GM10266 (cell line): ENCODE measurements at regions not wholly inside any gene's neighbourhood (a gene's known extent, or its start where the extent isn't known, plus 50 kb on each side); places are given as distances from the start of the nearest gene placed in this dataset.
"Not testable (repeated sequence)": the region's sequence is repeated elsewhere in the genome, so short reads cannot be mapped to it uniquely, and the experiment has no call there.

Experiments
- DNase-seq: peaks from one replicate; pipeline ENCODE4 v3.0.0; 2012; ENCODE audit errors: extremely low spot score
- TF ChIP-seq, protein P1 (sequence below): IDR thresholded peaks from 2 replicates; pipeline ENCODE4 v1.5.1; 2012; ENCODE audit warnings: mild to moderate bottlenecking, low read depth; ENCODE audit not compliant: control insufficient read depth, insufficient read depth; ENCODE audit errors: missing control alignments

DNA sequence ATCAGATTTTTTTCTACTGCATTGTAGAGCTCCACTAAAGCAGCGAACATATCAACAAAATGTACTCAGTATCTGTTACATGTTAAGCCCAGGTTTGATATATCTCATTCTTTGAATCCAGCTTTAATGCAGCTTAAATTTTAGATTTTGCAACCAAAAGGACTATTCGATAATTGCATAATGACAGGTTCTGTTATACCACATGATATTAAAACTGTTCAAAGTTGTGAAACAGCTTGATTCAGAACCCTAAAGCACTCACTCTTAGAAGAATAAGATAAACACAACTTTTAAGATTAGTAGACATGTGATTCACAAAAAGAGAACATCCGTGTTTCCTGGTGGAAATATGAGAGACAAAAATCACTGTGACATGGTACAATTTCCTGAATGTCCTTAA, 427.9 kb downstream of the CDH11 start:
- no peak for DNase-seq
- TF ChIP-seq, protein P1, sequence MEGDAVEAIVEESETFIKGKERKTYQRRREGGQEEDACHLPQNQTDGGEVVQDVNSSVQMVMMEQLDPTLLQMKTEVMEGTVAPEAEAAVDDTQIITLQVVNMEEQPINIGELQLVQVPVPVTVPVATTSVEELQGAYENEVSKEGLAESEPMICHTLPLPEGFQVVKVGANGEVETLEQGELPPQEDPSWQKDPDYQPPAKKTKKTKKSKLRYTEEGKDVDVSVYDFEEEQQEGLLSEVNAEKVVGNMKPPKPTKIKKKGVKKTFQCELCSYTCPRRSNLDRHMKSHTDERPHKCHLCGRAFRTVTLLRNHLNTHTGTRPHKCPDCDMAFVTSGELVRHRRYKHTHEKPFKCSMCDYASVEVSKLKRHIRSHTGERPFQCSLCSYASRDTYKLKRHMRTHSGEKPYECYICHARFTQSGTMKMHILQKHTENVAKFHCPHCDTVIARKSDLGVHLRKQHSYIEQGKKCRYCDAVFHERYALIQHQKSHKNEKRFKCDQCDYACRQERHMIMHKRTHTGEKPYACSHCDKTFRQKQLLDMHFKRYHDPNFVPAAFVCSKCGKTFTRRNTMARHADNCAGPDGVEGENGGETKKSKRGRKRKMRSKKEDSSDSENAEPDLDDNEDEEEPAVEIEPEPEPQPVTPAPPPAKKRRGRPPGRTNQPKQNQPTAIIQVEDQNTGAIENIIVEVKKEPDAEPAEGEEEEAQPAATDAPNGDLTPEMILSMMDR, result no peak

- DNase-seq, result no peak
- TF ChIP-seq, protein P1, result no peak
These were observed 434.1 kb downstream of the CDH11 start for GRCh38 chr16:64687786-64688185.

GRCh38 chr16:64687123-64687522, 434.7 kb downstream of the CDH11 start:
- TF ChIP-seq, protein P1, result no peak
- no peak for DNase-seq

GRCh38 chr16:64679976-64680690, 441.7 kb downstream of the CDH11 start:
- TF ChIP-seq, protein P1, result no peak
- DNase-seq, result no peak

DNA sequence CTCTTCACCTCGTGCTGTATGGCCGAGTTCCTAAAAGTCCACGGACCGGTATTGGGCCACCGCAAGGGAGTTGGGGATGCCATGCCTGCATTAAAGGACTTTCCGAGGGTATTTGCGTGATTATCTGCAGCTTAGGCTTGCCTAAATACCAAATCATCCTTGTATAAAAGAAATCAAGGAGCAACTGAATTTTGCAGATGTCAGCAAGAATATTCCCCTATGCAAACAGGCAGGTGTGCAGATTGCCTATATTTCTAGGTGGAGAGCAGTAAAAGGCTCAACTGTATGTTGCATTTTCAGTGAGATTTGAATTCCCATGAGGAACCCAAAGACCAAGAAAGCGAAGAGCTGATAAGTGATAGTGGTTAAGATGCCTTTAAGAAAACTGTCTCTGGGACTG, 452.3 kb downstream of the CDH11 start:
- no peak for DNase-seq
- TF ChIP-seq, protein P1, result no peak

DNA sequence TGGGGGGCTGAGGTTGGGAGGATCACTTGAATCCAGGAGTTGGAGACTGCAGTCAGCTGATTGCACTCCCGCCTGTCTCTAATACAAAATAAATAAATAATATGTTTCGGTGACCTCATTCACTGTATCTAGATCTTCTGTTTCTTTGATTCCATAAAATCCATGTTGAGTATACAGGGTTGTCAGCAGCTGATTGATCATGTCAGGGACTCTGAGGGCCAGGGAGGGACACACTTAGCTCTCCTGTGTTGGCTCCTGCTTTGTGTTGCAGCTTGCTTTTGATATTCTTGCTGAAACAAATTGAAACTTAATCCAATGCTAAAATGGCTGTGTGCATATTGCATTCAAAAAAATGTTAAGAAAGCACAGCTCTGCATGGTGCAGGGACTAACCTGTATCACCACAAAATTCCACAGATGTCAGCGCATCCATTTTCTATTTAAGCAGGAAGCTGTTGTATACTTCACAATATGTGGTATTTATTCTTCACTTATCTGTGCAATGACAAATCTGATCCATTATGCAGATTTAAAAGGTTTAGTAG, 454.5 kb downstream of the CDH11 start:
- TF ChIP-seq, protein P1, result no peak
- no peak for DNase-seq

DNA sequence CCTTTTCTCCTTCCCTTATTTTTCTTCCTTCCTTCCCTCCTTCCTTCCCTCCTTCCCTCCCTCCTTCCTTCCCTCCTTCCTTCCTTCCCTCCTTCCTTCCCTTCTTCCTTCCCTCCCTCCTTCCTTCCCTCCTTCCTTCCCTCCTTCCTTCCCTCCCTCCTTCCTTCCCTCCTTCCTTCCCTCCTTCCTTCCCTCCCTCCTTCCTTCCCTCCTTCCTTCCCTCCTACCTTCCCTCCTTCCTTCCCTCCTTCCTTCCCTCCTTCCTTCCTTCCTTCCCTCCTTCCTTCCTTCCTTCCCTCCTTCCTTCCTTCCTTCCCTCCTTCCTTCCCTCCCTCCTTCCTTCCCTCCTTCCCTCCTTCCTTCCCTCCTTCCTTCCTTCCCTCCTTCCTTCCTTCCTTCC, 459.6 kb downstream of the CDH11 start:
- not testable (repeated sequence) for DNase-seq

DNA sequence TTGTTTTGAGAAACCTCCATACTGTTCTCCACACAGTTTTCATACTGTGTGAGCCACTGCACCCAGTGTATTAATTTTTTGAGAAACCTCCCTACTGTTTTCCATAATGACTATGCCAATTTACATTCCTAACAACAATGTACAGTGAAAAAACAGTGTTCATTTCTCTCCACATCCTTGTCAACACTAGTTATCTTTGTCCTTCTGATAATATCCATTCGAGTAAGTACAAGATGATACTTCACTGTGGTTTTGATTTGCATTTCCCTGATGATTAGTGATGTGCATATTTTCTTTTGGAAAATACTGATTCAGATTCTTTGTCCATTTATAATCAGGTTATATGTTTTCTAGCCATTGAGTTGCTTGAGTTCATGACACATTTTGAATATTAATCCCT, 462.0 kb downstream of the CDH11 start:
- DNase-seq, result no peak
- TF ChIP-seq, protein P1, result no peak
